ENCODE measurements at regions not wholly inside any gene's neighbourhood (a gene's known extent, or its start where the extent isn't known, plus 50 kb on each side); places are given as distances from the start of the nearest gene placed in this dataset.
"Not testable (repeated sequence)": the region's sequence is repeated elsewhere in the genome, so short reads cannot be mapped to it uniquely, and the experiment has no call there.

- CTCF ChIA-PET = interaction anchor here (0.7 kb wide), 1 partner anchor 29 kb away, joined by 4 read pairs; no protein-coding TSS in a partner anchor
- H3K9me3 Mint-ChIP-seq (ENCODE audit: unreplicated experiment); H3K4me1 Mint-ChIP-seq (ENCODE audit: insufficient read depth, unreplicated experiment); POLR2A ChIA-PET; H3K4me3 Mint-ChIP-seq (ENCODE audit: unreplicated experiment); DNase-seq (ENCODE audit: unreplicated experiment); H3K27me3 Mint-ChIP-seq (ENCODE audit: insufficient read depth, unreplicated experiment); intact Hi-C loops (cut with micrococcal nuclease); BruUV-seq (replicated peaks); H3K27ac Mint-ChIP-seq (ENCODE audit: low read depth, unreplicated experiment); H3K36me3 Mint-ChIP-seq (ENCODE audit: insufficient read depth, unreplicated experiment): not testable (repeated sequence)
Measured at GRCh38 chr15:20235728-20236127, 305.9 kb downstream of the GOLGA6L6 start.

GRCh38 chr15:20234006-20234540 is 307.5 kb downstream of the GOLGA6L6 start:
- BruUV-seq (replicated peaks); POLR2A ChIA-PET; CTCF ChIA-PET; H3K27me3 Mint-ChIP-seq (ENCODE audit: insufficient read depth, unreplicated experiment); H3K4me1 Mint-ChIP-seq (ENCODE audit: insufficient read depth, unreplicated experiment); H3K9me3 Mint-ChIP-seq (ENCODE audit: unreplicated experiment); DNase-seq (ENCODE audit: unreplicated experiment); intact Hi-C loops (cut with micrococcal nuclease); H3K4me3 Mint-ChIP-seq (ENCODE audit: unreplicated experiment); H3K36me3 Mint-ChIP-seq (ENCODE audit: insufficient read depth, unreplicated experiment); H3K27ac Mint-ChIP-seq (ENCODE audit: low read depth, unreplicated experiment): not testable (repeated sequence)

- DNase-seq (ENCODE audit: unreplicated experiment); H3K36me3 Mint-ChIP-seq (ENCODE audit: insufficient read depth, unreplicated experiment); H3K27me3 Mint-ChIP-seq (ENCODE audit: insufficient read depth, unreplicated experiment); H3K9me3 Mint-ChIP-seq (ENCODE audit: unreplicated experiment); BruUV-seq (replicated peaks); H3K4me3 Mint-ChIP-seq (ENCODE audit: unreplicated experiment); CTCF ChIA-PET; H3K4me1 Mint-ChIP-seq (ENCODE audit: insufficient read depth, unreplicated experiment); POLR2A ChIA-PET; intact Hi-C loops (cut with micrococcal nuclease); H3K27ac Mint-ChIP-seq (ENCODE audit: low read depth, unreplicated experiment): not testable (repeated sequence)
Measured at GRCh38 chr15:20232457-20232856, 309.1 kb downstream of the GOLGA6L6 start.

GRCh38 chr15:20230656-20231055 is 310.9 kb downstream of the GOLGA6L6 start:
- H3K27me3 Mint-ChIP-seq (ENCODE audit: insufficient read depth, unreplicated experiment); H3K4me3 Mint-ChIP-seq (ENCODE audit: unreplicated experiment); H3K9me3 Mint-ChIP-seq (ENCODE audit: unreplicated experiment); H3K27ac Mint-ChIP-seq (ENCODE audit: low read depth, unreplicated experiment); CTCF ChIA-PET; DNase-seq (ENCODE audit: unreplicated experiment); BruUV-seq (replicated peaks); H3K4me1 Mint-ChIP-seq (ENCODE audit: insufficient read depth, unreplicated experiment); H3K36me3 Mint-ChIP-seq (ENCODE audit: insufficient read depth, unreplicated experiment); intact Hi-C loops (cut with micrococcal nuclease); POLR2A ChIA-PET: not testable (repeated sequence)

GRCh38 chr15:20228791-20229190 is 312.8 kb downstream of the GOLGA6L6 start:
- H3K9me3 Mint-ChIP-seq (ENCODE audit: unreplicated experiment); H3K36me3 Mint-ChIP-seq (ENCODE audit: insufficient read depth, unreplicated experiment); DNase-seq (ENCODE audit: unreplicated experiment); CTCF ChIA-PET; H3K27ac Mint-ChIP-seq (ENCODE audit: low read depth, unreplicated experiment); POLR2A ChIA-PET; BruUV-seq (replicated peaks); H3K4me1 Mint-ChIP-seq (ENCODE audit: insufficient read depth, unreplicated experiment); intact Hi-C loops (cut with micrococcal nuclease); H3K4me3 Mint-ChIP-seq (ENCODE audit: unreplicated experiment); H3K27me3 Mint-ChIP-seq (ENCODE audit: insufficient read depth, unreplicated experiment): not testable (repeated sequence)

GRCh38 chr15:20227119-20227853 is 314.3 kb downstream of the GOLGA6L6 start:
- CTCF ChIA-PET; DNase-seq (ENCODE audit: unreplicated experiment); H3K27me3 Mint-ChIP-seq (ENCODE audit: insufficient read depth, unreplicated experiment); H3K27ac Mint-ChIP-seq (ENCODE audit: low read depth, unreplicated experiment); BruUV-seq (replicated peaks); H3K36me3 Mint-ChIP-seq (ENCODE audit: insufficient read depth, unreplicated experiment); H3K9me3 Mint-ChIP-seq (ENCODE audit: unreplicated experiment); H3K4me3 Mint-ChIP-seq (ENCODE audit: unreplicated experiment); H3K4me1 Mint-ChIP-seq (ENCODE audit: insufficient read depth, unreplicated experiment); POLR2A ChIA-PET; intact Hi-C loops (cut with micrococcal nuclease): not testable (repeated sequence)

GRCh38 chr15:20226531-20226930 is 315.1 kb downstream of the GOLGA6L6 start:
- H3K9me3 Mint-ChIP-seq (ENCODE audit: unreplicated experiment); H3K4me3 Mint-ChIP-seq (ENCODE audit: unreplicated experiment); H3K27ac Mint-ChIP-seq (ENCODE audit: low read depth, unreplicated experiment); H3K27me3 Mint-ChIP-seq (ENCODE audit: insufficient read depth, unreplicated experiment); intact Hi-C loops (cut with micrococcal nuclease); H3K36me3 Mint-ChIP-seq (ENCODE audit: insufficient read depth, unreplicated experiment); DNase-seq (ENCODE audit: unreplicated experiment); BruUV-seq (replicated peaks); H3K4me1 Mint-ChIP-seq (ENCODE audit: insufficient read depth, unreplicated experiment); POLR2A ChIA-PET; CTCF ChIA-PET: not testable (repeated sequence)

- H3K4me1 Mint-ChIP-seq (ENCODE audit: insufficient read depth, unreplicated experiment); H3K36me3 Mint-ChIP-seq (ENCODE audit: insufficient read depth, unreplicated experiment); H3K9me3 Mint-ChIP-seq (ENCODE audit: unreplicated experiment); CTCF ChIA-PET; H3K27me3 Mint-ChIP-seq (ENCODE audit: insufficient read depth, unreplicated experiment); intact Hi-C loops (cut with micrococcal nuclease); H3K4me3 Mint-ChIP-seq (ENCODE audit: unreplicated experiment); BruUV-seq (replicated peaks); H3K27ac Mint-ChIP-seq (ENCODE audit: low read depth, unreplicated experiment); DNase-seq (ENCODE audit: unreplicated experiment): not testable (repeated sequence)
- POLR2A ChIA-PET = interaction anchor here (0.7 kb wide), 1 partner anchor 24 kb away, joined by 3 read pairs; no protein-coding TSS in a partner anchor
Measured at GRCh38 chr15:20221063-20221462, 320.5 kb downstream of the GOLGA6L6 start.

- CTCF ChIA-PET; H3K27ac Mint-ChIP-seq (ENCODE audit: low read depth, unreplicated experiment); DNase-seq (ENCODE audit: unreplicated experiment); H3K4me3 Mint-ChIP-seq (ENCODE audit: unreplicated experiment); POLR2A ChIA-PET; H3K27me3 Mint-ChIP-seq (ENCODE audit: insufficient read depth, unreplicated experiment); BruUV-seq (replicated peaks); H3K36me3 Mint-ChIP-seq (ENCODE audit: insufficient read depth, unreplicated experiment); intact Hi-C loops (cut with micrococcal nuclease); H3K4me1 Mint-ChIP-seq (ENCODE audit: insufficient read depth, unreplicated experiment); H3K9me3 Mint-ChIP-seq (ENCODE audit: unreplicated experiment): not testable (repeated sequence)
Measured at GRCh38 chr15:20219171-20219570, 322.4 kb downstream of the GOLGA6L6 start.
